Endothelial cell of umbilical vein (primary cell): ENCODE measurements at regions not wholly inside any gene's neighbourhood (a gene's known extent, or its start where the extent isn't known, plus 50 kb on each side); places are given as distances from the start of the nearest gene placed in this dataset.

Experiments used
- BruUV-seq: library from RNA; stranded (reverse); fragments of 400-500 nt; replicated peaks from 2 replicates; lab custom pipeline; 2021; lab: Mats Ljungman, UMichigan
- CTCF ChIA-PET: fragments of 300-600, 350-600 bp; sonication (Branson Sonifier 250); formaldehyde crosslinking; loops from one replicate; lab custom pipeline; 2021; ENCODE audit warnings: antibody characterized with exemption, inconsistent platforms; lab: Charles Lee
- POLR2A ChIA-PET: fragments of 300-600, 350-600 bp; sonication (Branson Sonifier 250); formaldehyde crosslinking; loops from one replicate; lab custom pipeline; 2021; ENCODE audit warnings: antibody characterized with exemption, inconsistent platforms; lab: Charles Lee
- DNase-seq: peaks from one replicate; pipeline ENCODE4 v3.0.0-alpha.2; 2011; ENCODE audit warnings: low read depth, low spot score
- FAIRE-seq: peaks from 2 replicates; lab custom pipeline; 2011; peaks lifted over from hg19 to GRCh38; lab: Jason Lieb, UNC
- H2AFZ ChIP-seq: 2 replicates; pipeline ENCODE4 v1.6.0; 2012; ENCODE audit warnings: low read depth, low read length, control low read depth, inconsistent platforms
- H3K27ac ChIP-seq: 2 replicates; pipeline ENCODE4 v1.5.1; 2011; ENCODE audit warnings: low read depth, mild to moderate bottlenecking, control low read depth, low read length, moderate library complexity; ENCODE audit not compliant: insufficient read depth
- H3K27me3 ChIP-seq, 2 experiments: 2 replicates each; pipeline versions ENCODE4 v1.6.0 to v1.6.1; 2011; ENCODE audit warnings: low read length in 2 of 2, mixed read lengths in 1 of 2; ENCODE audit not compliant: control insufficient read depth in 2 of 2, insufficient read depth in 2 of 2
- H3K36me3 ChIP-seq, 2 experiments: 2 replicates in 1 of 2; 3 replicates in 1 of 2; pipeline ENCODE4 v1.5.1; 2011; ENCODE audit warnings: low read length in 2 of 2, mild to moderate bottlenecking in 1 of 2, moderate library complexity in 1 of 2; ENCODE audit not compliant: control insufficient read depth in 2 of 2, insufficient read depth in 2 of 2; ENCODE audit errors: extremely low read depth in 1 of 2
- H3K4me1 ChIP-seq: 3 replicates; pipeline ENCODE4 v1.5.1; 2011; ENCODE audit warnings: mild to moderate bottlenecking, low read length; ENCODE audit not compliant: control insufficient read depth, insufficient read depth; ENCODE audit errors: extremely low read depth
- H3K4me2 ChIP-seq: 2 replicates; pipeline ENCODE4 v1.6.1; 2011; ENCODE audit warnings: low read length, control low read depth, mixed read lengths; ENCODE audit not compliant: insufficient read depth
- H3K4me3 ChIP-seq, 3 experiments: fragments of 200-600 bp in 1 of 3; sonication (generic), shearing (Covaris generic) in 1 of 3; replicated peaks in 1 of 3; 2 replicates each; pipeline ENCODE4 v1.5.1; 2011 to 2016; ENCODE audit warnings: control low read depth in 3 of 3, low read length in 3 of 3, mild to moderate bottlenecking in 2 of 3, inconsistent platforms in 1 of 3, low read depth in 1 of 3, moderate library complexity in 1 of 3; ENCODE audit not compliant: insufficient read depth in 1 of 3
- H3K79me2 ChIP-seq: 2 replicates; pipeline ENCODE4 v1.6.0; 2012; ENCODE audit warnings: low read length, inconsistent platforms; ENCODE audit not compliant: control insufficient read depth, insufficient read depth
- H3K9ac ChIP-seq: replicated peaks from 2 replicates; pipeline ENCODE3; 2011; ENCODE audit warnings: low read length, control low read depth; ENCODE audit not compliant: insufficient read depth; ENCODE audit errors: extremely low read depth
- H3K9me1 ChIP-seq: replicated peaks from 3 replicates; pipeline ENCODE4 v1.6.0; 2011; ENCODE audit warnings: mild to moderate bottlenecking, low read length; ENCODE audit not compliant: control insufficient read depth, insufficient read depth; ENCODE audit errors: extremely low read depth
- H3K9me3 ChIP-seq: replicated peaks from 2 replicates; pipeline ENCODE4 v1.5.1; 2012; ENCODE audit warnings: low read length, inconsistent platforms; ENCODE audit not compliant: control insufficient read depth, insufficient read depth
- H4K20me1 ChIP-seq: replicated peaks from 2 replicates; pipeline ENCODE3; 2011; ENCODE audit warnings: mild to moderate bottlenecking, low read length; ENCODE audit not compliant: control insufficient read depth, insufficient read depth; ENCODE audit errors: extremely low read depth
- CTCF ChIP-seq, 2 donors: IDR thresholded peaks; 1 replicate in 1 of 2; 2 replicates in 1 of 2; pipeline ENCODE4 v1.5.1; 2011; ENCODE audit warnings: low read length in 2 of 2, mild to moderate bottlenecking in 2 of 2, moderate library complexity in 2 of 2, control low read depth in 1 of 2, inconsistent platforms in 1 of 2, low read depth in 1 of 2; ENCODE audit not compliant: insufficient read depth in 1 of 2; ENCODE audit errors: extremely low read depth in 1 of 2
- EZH2 ChIP-seq: IDR thresholded peaks from 2 replicates; pipeline ENCODE4 v1.6.1; 2012; ENCODE audit warnings: borderline replicate concordance, low read depth, mild to moderate bottlenecking, moderate library complexity, low read length, inconsistent platforms; ENCODE audit not compliant: severe bottlenecking
- FOS ChIP-seq: IDR thresholded peaks from 2 replicates; pipeline ENCODE4 v1.6.1; 2011; ENCODE audit warnings: mild to moderate bottlenecking, low read length, moderate library complexity, borderline replicate concordance; ENCODE audit not compliant: insufficient read depth
- GATA2 ChIP-seq: IDR thresholded peaks from 2 replicates; pipeline ENCODE4 v1.7.0; 2011; ENCODE audit warnings: low read depth, mild to moderate bottlenecking, moderate library complexity, mixed read lengths, low read length; ENCODE audit not compliant: insufficient read length, insufficient read depth
- JUN ChIP-seq: IDR thresholded peaks from 2 replicates; pipeline ENCODE4 v1.6.1; 2011; ENCODE audit warnings: borderline replicate concordance, low read depth; ENCODE audit not compliant: insufficient read length, insufficient read depth
- MAX ChIP-seq: IDR thresholded peaks from 2 replicates; pipeline ENCODE4 v1.6.1; 2011; ENCODE audit not compliant: insufficient read depth, insufficient read length
- MYC ChIP-seq: IDR thresholded peaks from one replicate; pipeline ENCODE4 v1.6.1; 2011; ENCODE audit warnings: mild to moderate bottlenecking, low read depth, low read length
- POLR2A ChIP-seq: IDR thresholded peaks from 2 replicates; pipeline ENCODE4 v1.6.1; 2012; ENCODE audit warnings: low read depth, mild to moderate bottlenecking, control low read depth, low read length
- POLR2AphosphoS5 ChIP-seq: IDR thresholded peaks from 2 replicates; pipeline ENCODE4 v1.6.1; 2012; ENCODE audit warnings: low read depth, mild to moderate bottlenecking, control low read depth, low read length, moderate library complexity; ENCODE audit not compliant: insufficient read depth
- dilution Hi-C: fragments of 300-500 bp; cut with MboI; formaldehyde crosslinking; loops from one replicate; pipeline ENCODE4 v1.15.0; 2019; ENCODE audit warnings: low sequenced_read_pairs; ENCODE audit not compliant: extremely low pct_ligation_motif_present
- intact Hi-C: fragments of 100-400 bp; cut with micrococcal nuclease; formaldehyde crosslinking; loops from one replicate; pipeline ENCODE4 v1.10.0; 2022

GRCh38 chrX:26670521-26670920, 454.6 kb downstream of the MAGEB5 start:
- Histone ChIP-seq H3K9me1 (no peaks in the 10 kb centered on the region), H3K4me3 (no peak overlapping the region), H3K9ac (no peak overlapping the region), H3K27me3 (no peaks in the 10 kb centered on the region), H3K79me2 (no peaks in the 10 kb centered on the region), H3K27ac (no peak overlapping the region), H2AFZ (no peak overlapping the region), H3K36me3 (no peaks in the 10 kb centered on the region), H4K20me1 (no peaks in the 10 kb centered on the region), H3K9me3 (no peaks in the 10 kb centered on the region), H3K4me1 (no peaks in the 10 kb centered on the region), H3K4me2 (no peak overlapping the region)
- CTCF ChIA-PET: no interaction called here
- no peak for DNase-seq
- TF ChIP-seq EZH2: no peak
- TF ChIP-seq FOS: no peak
- TF ChIP-seq POLR2A: no peak
- no peak for TF ChIP-seq GATA2
- POLR2A ChIA-PET: no interaction called here
- dilution Hi-C loops: no loop called here
- FAIRE-seq: no peak
- intact Hi-C loops: no loop called here
- BruUV-seq: no TSS peak

- BruUV-seq: no TSS peak
- H3K4me1 ChIP-seq: no peaks in the 10 kb centered on the region
- POLR2A ChIA-PET: no interaction called here
- no peaks in the 10 kb centered on the region for H3K9me1 ChIP-seq
- DNase-seq: no peak
- intact Hi-C loops (no loop called here), dilution Hi-C loops (no loop called here)
- CTCF ChIA-PET: no interaction called here
- no peaks in the 10 kb centered on the region for H3K9me3 ChIP-seq
- H2AFZ ChIP-seq: no peak overlapping the region
- H3K27ac ChIP-seq: no peak overlapping the region
- no peak overlapping the region for H3K4me3 ChIP-seq
- H3K79me2 ChIP-seq: no peaks in the 10 kb centered on the region
- H3K4me2 ChIP-seq: no peak overlapping the region
- no peaks in the 10 kb centered on the region for H4K20me1 ChIP-seq
- no peaks in the 10 kb centered on the region for H3K36me3 ChIP-seq
- no peaks in the 10 kb centered on the region for H3K27me3 ChIP-seq
- no peak for TF ChIP-seq GATA2
- no peak for TF ChIP-seq POLR2AphosphoS5
- TF ChIP-seq FOS: no peak
- no peak for TF ChIP-seq POLR2A
- no peak for TF ChIP-seq CTCF (IDR thresholded peaks at IDR 0.05; ENCODE audit: extremely low read depth in 1 of 2, insufficient read depth in 1 of 2, low read depth in 1 of 2, low read length in 2 of 2)
- no peak for TF ChIP-seq JUN
- TF ChIP-seq MYC: no peak
- no peak for TF ChIP-seq MAX
- no peak for TF ChIP-seq EZH2
- no peak overlapping the region for H3K9ac ChIP-seq
- peak; percentile 67 for FAIRE-seq
These were observed 448.9 kb downstream of the MAGEB5 start for GRCh38 chrX:26664919-26665318.
